IMR-90 (cell line): ENCODE measurements at regions not wholly inside any gene's neighbourhood (a gene's known extent, or its start where the extent isn't known, plus 50 kb on each side); places are given as distances from the start of the nearest gene placed in this dataset.

Experiments
- ATAC-seq: fragments of 200-7000 bp; cut with Tn5 transposase; 2 replicates; pipeline ENCODE4 v1.9.1; 2020; ENCODE audit warnings: low read depth, mild to moderate bottlenecking, moderate library complexity
- BruUV-seq: library from RNA; stranded (reverse); fragments of 400-500 nt; replicated peaks from 2 replicates; lab custom pipeline; 2021; lab: Mats Ljungman, UMichigan
- CTCF ChIA-PET: fragments of 300-600 bp; formaldehyde crosslinking; extraction: SDS; loops from one replicate; lab custom pipeline; 2021; ENCODE audit warnings: antibody characterized with exemption; lab: Yijun Ruan, JAX
- POLR2A ChIA-PET: fragments of 300-600 bp; sonication (Branson Sonifier 250); formaldehyde crosslinking; loops from one replicate; lab custom pipeline; 2022; ENCODE audit warnings: antibody characterized with exemption; ENCODE audit not compliant: unreplicated experiment; lab: Charles Lee
- DNase-seq: peaks from one replicate; pipeline ENCODE4 v3.0.0; 2013
- H2AFZ ChIP-seq: replicated peaks from 2 replicates; pipeline ENCODE3; 2013; ENCODE audit warnings: low read length, mild to moderate bottlenecking; ENCODE audit not compliant: poor library complexity
- H2AK5ac ChIP-seq: 2 replicates; pipeline ENCODE4 v1.6.1; 2013; ENCODE audit warnings: low read depth, low read length, inconsistent platforms
- H2AK9ac ChIP-seq: replicated peaks from 2 replicates; pipeline ENCODE3; 2013; ENCODE audit warnings: mild to moderate bottlenecking, low read depth, low read length, moderate library complexity; ENCODE audit not compliant: poor library complexity
- H2BK120ac ChIP-seq: 2 replicates; pipeline ENCODE4 v1.6.1; 2013; ENCODE audit warnings: low read depth, low read length, inconsistent platforms
- H2BK15ac ChIP-seq: 3 replicates; pipeline ENCODE4 v1.6.1; 2013; ENCODE audit warnings: low read depth, low read length, inconsistent platforms
- H2BK20ac ChIP-seq: 2 replicates; pipeline ENCODE4 v1.6.1; 2013; ENCODE audit warnings: low read depth, mild to moderate bottlenecking, inconsistent platforms, low read length, moderate library complexity
- H2BK5ac ChIP-seq: 2 replicates; pipeline ENCODE4 v1.6.1; 2013; ENCODE audit warnings: mild to moderate bottlenecking, low read depth, low read length, inconsistent platforms; ENCODE audit not compliant: poor library complexity, severe bottlenecking
- H3K14ac ChIP-seq: replicated peaks from 2 replicates; pipeline ENCODE4 v1.6.1; 2013; ENCODE audit warnings: low read depth, low read length, inconsistent platforms
- H3K18ac ChIP-seq: 2 replicates; pipeline ENCODE4 v1.6.1; 2013; ENCODE audit warnings: low read depth, low read length, control low read depth
- H3K23ac ChIP-seq: 2 replicates; pipeline ENCODE4 v1.6.1; 2013; ENCODE audit warnings: low read depth, low read length, inconsistent platforms
- H3K27ac ChIP-seq: 2 replicates; pipeline ENCODE4 v1.5.1; 2013; ENCODE audit warnings: mild to moderate bottlenecking, control low read depth, low read length; ENCODE audit not compliant: insufficient read depth
- H3K27me3 ChIP-seq: 2 replicates; pipeline ENCODE4 v1.6.1; 2013; ENCODE audit warnings: low read length; ENCODE audit not compliant: control insufficient read depth, insufficient read depth
- H3K36me3 ChIP-seq: 2 replicates; pipeline ENCODE4 v1.6.1; 2013; ENCODE audit warnings: low read length, mixed read lengths; ENCODE audit not compliant: control insufficient read depth, insufficient read depth
- H3K4ac ChIP-seq: 2 replicates; pipeline ENCODE4 v1.6.1; 2013; ENCODE audit warnings: low read depth, low read length, inconsistent platforms
- H3K4me1 ChIP-seq: 2 replicates; pipeline ENCODE4 v1.6.1; 2013; ENCODE audit warnings: low read length, mixed read lengths; ENCODE audit not compliant: control insufficient read depth, insufficient read depth
- H3K4me2 ChIP-seq: 2 replicates; pipeline ENCODE4 v1.6.1; 2013; ENCODE audit warnings: low read depth, mild to moderate bottlenecking, control low read depth, low read length, moderate library complexity
- H3K4me3 ChIP-seq: 2 replicates; pipeline ENCODE4 v1.5.1; 2013; ENCODE audit warnings: low read depth, mild to moderate bottlenecking, control low read depth, low read length, moderate library complexity; ENCODE audit not compliant: insufficient read depth
- H3K56ac ChIP-seq: 2 replicates; pipeline ENCODE4 v1.6.1; 2013; ENCODE audit warnings: low read length, inconsistent platforms; ENCODE audit not compliant: insufficient read depth; ENCODE audit errors: extremely low read depth
- H3K79me1 ChIP-seq, 2 experiments: 2 replicates each; pipeline ENCODE4 v1.6.1; 2013; ENCODE audit warnings: low read length in 2 of 2, inconsistent platforms in 1 of 2, low read depth in 1 of 2
- H3K9ac ChIP-seq: 2 replicates; pipeline ENCODE4 v1.6.1; 2013; ENCODE audit warnings: low read depth, low read length, control low read depth
- H3K9me1 ChIP-seq: 2 replicates; pipeline ENCODE4 v1.6.1; 2013; ENCODE audit warnings: low read length, inconsistent platforms; ENCODE audit not compliant: insufficient read depth
- H3K9me3 ChIP-seq: 2 replicates; pipeline ENCODE4 v1.6.1; 2013; ENCODE audit warnings: low read length; ENCODE audit not compliant: control insufficient read depth, insufficient read depth
- H4K20me1 ChIP-seq: 2 replicates; pipeline ENCODE4 v1.6.1; 2013; ENCODE audit warnings: low read length, inconsistent platforms; ENCODE audit not compliant: insufficient read depth
- H4K5ac ChIP-seq: 2 replicates; pipeline ENCODE4 v1.6.1; 2013; ENCODE audit warnings: mild to moderate bottlenecking, low read depth, low read length, control low read depth
- H4K8ac ChIP-seq, 2 experiments: 2 replicates each; pipeline ENCODE4 v1.6.1; 2013; ENCODE audit warnings: low read depth in 2 of 2, low read length in 2 of 2, control low read depth in 1 of 2, inconsistent platforms in 1 of 2
- H4K91ac ChIP-seq: 2 replicates; pipeline ENCODE4 v1.6.1; 2013; ENCODE audit warnings: low read depth, low read length, inconsistent platforms; ENCODE audit not compliant: insufficient read depth
- BHLHE40 ChIP-seq: fragments of 150-350 bp; IDR thresholded peaks from 2 replicates; pipeline ENCODE4 v1.6.1; 2016; ENCODE audit warnings: mild to moderate bottlenecking, low read depth, low read length
- CEBPB ChIP-seq: IDR thresholded peaks from 2 replicates; pipeline ENCODE4 v1.6.1; 2012; ENCODE audit warnings: low read depth, low read length, improper control_type of control experiment
- CHD1 ChIP-seq: IDR thresholded peaks from 2 replicates; pipeline ENCODE4 v1.6.1; 2012; ENCODE audit warnings: low read depth, low read length, improper control_type of control experiment
- ELK1 ChIP-seq: fragments of 150-350 bp; IDR thresholded peaks from 2 replicates; pipeline ENCODE4 v1.6.1; 2016; ENCODE audit warnings: low read depth, mild to moderate bottlenecking, low read length, moderate library complexity, borderline replicate concordance
- FOS ChIP-seq: fragments of 150-350 bp; IDR thresholded peaks from 2 replicates; pipeline ENCODE4 v1.6.1; 2016; ENCODE audit warnings: low read depth, low read length
- MAFK ChIP-seq: IDR thresholded peaks from 2 replicates; pipeline ENCODE4 v1.6.1; 2012; ENCODE audit warnings: low read depth, low read length, improper control_type of control experiment
- MXI1 ChIP-seq: IDR thresholded peaks from 2 replicates; pipeline ENCODE4 v1.6.1; 2012; ENCODE audit warnings: low read depth, mild to moderate bottlenecking, low read length, moderate library complexity, borderline replicate concordance
- RAD21 ChIP-seq: IDR thresholded peaks from 2 replicates; pipeline ENCODE4 v1.6.1; 2012; ENCODE audit warnings: low read length, improper control_type of control experiment
- SMC3 ChIP-seq: fragments of 150-350 bp; IDR thresholded peaks from 2 replicates; pipeline ENCODE4 v1.6.1; 2016; ENCODE audit warnings: low read depth, mild to moderate bottlenecking, antibody characterized with exemption, low read length, moderate library complexity
- dilution Hi-C: fragments of 300-500 bp; cut with HindIII; formaldehyde crosslinking; loops from one replicate; pipeline ENCODE4 v1.14.3; 2018; ENCODE audit warnings: low sequenced_read_pairs; ENCODE audit not compliant: unreplicated experiment
- in situ Hi-C: fragments of 300-500 bp; cut with MboI; formaldehyde crosslinking; loops from 3 replicates; pipeline ENCODE4 v1.14.3; 2019; ENCODE audit warnings: low sequenced_read_pairs, inconsistent platforms, mixed read lengths
- intact Hi-C: fragments of 100-400 bp; cut with micrococcal nuclease; formaldehyde crosslinking; loops from 2 replicates; pipeline ENCODE4 v1.10.0; 2022
- TF ChIP-seq, protein P1 (sequence below): fragments of 150-350 bp; IDR thresholded peaks from 2 replicates; pipeline ENCODE4 v1.6.1; 2017; ENCODE audit warnings: mild to moderate bottlenecking, antibody characterized with exemption, low read length, low read depth

- Histone ChIP-seq H4K8ac (no peak overlapping the region), H4K91ac (no peak overlapping the region), H2BK120ac (no peak overlapping the region), H2AK9ac (no peak overlapping the region), H3K4ac (no peak overlapping the region), H3K18ac (no peak overlapping the region), H3K23ac (no peak overlapping the region), H3K27me3 (no peaks in the 10 kb centered on the region), H3K14ac (no peak overlapping the region), H2BK20ac (no peak overlapping the region), H4K5ac (no peak overlapping the region), H3K27ac (no peak overlapping the region), H2AFZ (no peak overlapping the region), H3K9me1 (no peaks in the 10 kb centered on the region), H4K20me1 (no peaks in the 10 kb centered on the region), H2BK15ac (no peak overlapping the region), H3K4me3 (no peak overlapping the region), H3K79me1 (no peaks in the 10 kb centered on the region), H3K4me2 (no peak overlapping the region), H2BK5ac (no peak overlapping the region), H3K4me1 (no peaks in the 10 kb centered on the region), H3K9me3 (no peaks in the 10 kb centered on the region), H3K9ac (no peak overlapping the region), H3K56ac (no peak overlapping the region), H3K36me3 (no peaks in the 10 kb centered on the region), H2AK5ac (no peak overlapping the region)
- ATAC-seq (no peak), DNase-seq (no peak)
- ChIA-PET CTCF (no interaction called here), POLR2A (no interaction called here)
- in situ Hi-C loops (no loop called here), dilution Hi-C loops (no loop called here), intact Hi-C loops (no loop called here)
- TF ChIP-seq CHD1 (no peak), ELK1 (no peak), CEBPB (no peak), BHLHE40 (no peak), RAD21 (no peak), FOS (no peak), MXI1 (no peak), MAFK (no peak), SMC3 (no peak)
- TF ChIP-seq, protein P1, sequence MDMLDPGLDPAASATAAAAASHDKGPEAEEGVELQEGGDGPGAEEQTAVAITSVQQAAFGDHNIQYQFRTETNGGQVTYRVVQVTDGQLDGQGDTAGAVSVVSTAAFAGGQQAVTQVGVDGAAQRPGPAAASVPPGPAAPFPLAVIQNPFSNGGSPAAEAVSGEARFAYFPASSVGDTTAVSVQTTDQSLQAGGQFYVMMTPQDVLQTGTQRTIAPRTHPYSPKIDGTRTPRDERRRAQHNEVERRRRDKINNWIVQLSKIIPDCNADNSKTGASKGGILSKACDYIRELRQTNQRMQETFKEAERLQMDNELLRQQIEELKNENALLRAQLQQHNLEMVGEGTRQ: no peak
- BruUV-seq: no TSS peak
Measured at GRCh38 chr18:28714498-28714897, 537.6 kb upstream of the CDH2 start.
